ENCODE measurements at regions not wholly inside any gene's neighbourhood (a gene's known extent, or its start where the extent isn't known, plus 50 kb on each side); places are given as distances from the start of the nearest gene placed in this dataset.

DNA sequence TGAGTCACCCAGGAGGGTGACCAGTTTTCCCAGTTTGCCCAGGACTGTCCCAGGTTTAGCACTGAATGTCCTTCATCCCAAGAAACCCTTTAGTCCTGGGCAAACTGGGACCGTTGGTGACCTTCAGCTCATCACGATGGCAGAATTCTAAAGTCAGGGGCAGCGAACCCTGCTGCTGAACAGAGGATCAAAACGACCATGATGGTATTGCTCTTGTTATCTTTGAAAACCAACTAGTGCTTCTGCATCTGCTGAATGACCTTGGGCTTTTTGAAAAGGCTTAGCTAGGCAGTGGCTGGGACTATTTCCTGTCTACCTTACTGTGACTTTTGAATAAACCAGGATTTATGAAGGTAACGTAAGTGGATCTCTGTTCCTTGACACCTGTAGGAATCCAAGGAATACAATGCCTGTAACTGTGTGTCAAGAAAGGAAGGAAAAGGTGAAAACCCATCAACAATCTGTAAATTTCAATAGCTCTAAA is 281.9 kb downstream of the SOX9 start:
- Mint-ChIP-seq H3K27me3 (ENCODE audit: low read depth) (peaks cover 45% of the 10 kb centered on the region), H3K4me1 (peaks cover 13% of the 10 kb centered on the region)

DNA sequence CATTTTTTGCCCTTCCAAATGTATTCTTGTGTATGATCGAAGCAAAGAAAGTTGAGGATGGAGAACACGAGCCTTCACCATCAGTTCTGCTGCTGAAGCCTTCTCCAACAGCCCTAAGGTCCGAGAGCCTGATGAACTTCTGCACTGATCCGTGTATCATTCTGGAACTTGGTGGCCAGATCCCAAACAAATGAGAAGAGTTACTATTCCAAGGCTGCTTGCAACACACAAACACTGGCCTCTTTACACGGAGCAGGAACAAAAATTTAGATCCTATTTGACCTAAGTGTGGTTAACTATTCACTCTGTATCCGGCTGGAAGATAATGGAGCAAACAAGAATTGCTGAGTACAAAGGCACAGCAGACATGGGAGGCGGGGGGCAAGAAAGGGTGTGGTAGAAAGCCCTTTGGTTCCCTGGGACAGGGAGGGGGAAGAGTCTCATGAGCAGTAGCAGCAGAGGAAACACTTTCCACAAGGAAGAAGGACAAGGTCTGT is 282.9 kb downstream of the SOX9 start:
- DNase-seq (ENCODE audit: low spot score) (no peak), ATAC-seq (no peak)
- CTCF ChIA-PET: no interaction called here
- no peaks in the 10 kb centered on the region for H3K36me3 Mint-ChIP-seq
- no peak overlapping the region for H3K27ac Mint-ChIP-seq
- H3K4me3 Mint-ChIP-seq: no peak overlapping the region
- TF ChIP-seq GABPB1 (CRISPR knock-in tag; IDR thresholded peaks at IDR 0.05) (peak; percentile 88), OVOL2 (CRISPR knock-in tag; IDR thresholded peaks at IDR 0.05; ENCODE audit: borderline replicate concordance) (no peak), GRHL2 (CRISPR knock-in tag; IDR thresholded peaks at IDR 0.05; ENCODE audit: insufficient replicate concordance, severe bottlenecking) (no peak), ZNF219 (CRISPR knock-in tag; IDR thresholded peaks at IDR 0.05; ENCODE audit: borderline replicate concordance) (no peak)
- no peaks in the 10 kb centered on the region for H3K9me3 Mint-ChIP-seq
- peaks cover 54% of the 10 kb centered on the region for H3K27me3 Mint-ChIP-seq (ENCODE audit: low read depth)
- peaks cover 17% of the 10 kb centered on the region for H3K4me1 Mint-ChIP-seq
- POLR2A ChIA-PET: no interaction called here

More for the DNA sequence above, 281.9 kb downstream of the SOX9 start:
- no peak for ATAC-seq
- ChIA-PET CTCF (no interaction called here), POLR2A (no interaction called here)
- no peaks in the 10 kb centered on the region for H3K36me3 Mint-ChIP-seq
- H3K27ac Mint-ChIP-seq: no peak overlapping the region
- DNase-seq (ENCODE audit: low spot score): no peak
- no peaks in the 10 kb centered on the region; the same call in 1 of the 2 replicates for H3K9me3 Mint-ChIP-seq
- H3K4me3 Mint-ChIP-seq: no peak overlapping the region
- TF ChIP-seq, protein P1, sequence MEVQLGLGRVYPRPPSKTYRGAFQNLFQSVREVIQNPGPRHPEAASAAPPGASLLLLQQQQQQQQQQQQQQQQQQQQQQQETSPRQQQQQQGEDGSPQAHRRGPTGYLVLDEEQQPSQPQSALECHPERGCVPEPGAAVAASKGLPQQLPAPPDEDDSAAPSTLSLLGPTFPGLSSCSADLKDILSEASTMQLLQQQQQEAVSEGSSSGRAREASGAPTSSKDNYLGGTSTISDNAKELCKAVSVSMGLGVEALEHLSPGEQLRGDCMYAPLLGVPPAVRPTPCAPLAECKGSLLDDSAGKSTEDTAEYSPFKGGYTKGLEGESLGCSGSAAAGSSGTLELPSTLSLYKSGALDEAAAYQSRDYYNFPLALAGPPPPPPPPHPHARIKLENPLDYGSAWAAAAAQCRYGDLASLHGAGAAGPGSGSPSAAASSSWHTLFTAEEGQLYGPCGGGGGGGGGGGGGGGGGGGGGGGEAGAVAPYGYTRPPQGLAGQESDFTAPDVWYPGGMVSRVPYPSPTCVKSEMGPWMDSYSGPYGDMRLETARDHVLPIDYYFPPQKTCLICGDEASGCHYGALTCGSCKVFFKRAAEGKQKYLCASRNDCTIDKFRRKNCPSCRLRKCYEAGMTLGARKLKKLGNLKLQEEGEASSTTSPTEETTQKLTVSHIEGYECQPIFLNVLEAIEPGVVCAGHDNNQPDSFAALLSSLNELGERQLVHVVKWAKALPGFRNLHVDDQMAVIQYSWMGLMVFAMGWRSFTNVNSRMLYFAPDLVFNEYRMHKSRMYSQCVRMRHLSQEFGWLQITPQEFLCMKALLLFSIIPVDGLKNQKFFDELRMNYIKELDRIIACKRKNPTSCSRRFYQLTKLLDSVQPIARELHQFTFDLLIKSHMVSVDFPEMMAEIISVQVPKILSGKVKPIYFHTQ (CRISPR knock-in tag; IDR thresholded peaks at IDR 0.05): no peak
- TF ChIP-seq, protein P2, sequence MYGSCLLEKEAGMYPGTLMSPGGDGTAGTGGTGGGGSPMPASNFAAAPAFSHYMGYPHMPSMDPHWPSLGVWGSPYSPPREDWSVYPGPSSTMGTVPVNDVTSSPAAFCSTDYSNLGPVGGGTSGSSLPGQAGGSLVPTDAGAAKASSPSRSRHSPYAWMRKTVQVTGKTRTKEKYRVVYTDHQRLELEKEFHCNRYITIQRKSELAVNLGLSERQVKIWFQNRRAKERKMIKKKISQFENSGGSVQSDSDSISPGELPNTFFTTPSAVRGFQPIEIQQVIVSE (CRISPR knock-in tag; IDR thresholded peaks at IDR 0.05; ENCODE audit: borderline replicate concordance): no peak
- no peak for TF ChIP-seq HMGA2 (CRISPR knock-in tag; IDR thresholded peaks at IDR 0.05)
- TF ChIP-seq, protein P3, sequence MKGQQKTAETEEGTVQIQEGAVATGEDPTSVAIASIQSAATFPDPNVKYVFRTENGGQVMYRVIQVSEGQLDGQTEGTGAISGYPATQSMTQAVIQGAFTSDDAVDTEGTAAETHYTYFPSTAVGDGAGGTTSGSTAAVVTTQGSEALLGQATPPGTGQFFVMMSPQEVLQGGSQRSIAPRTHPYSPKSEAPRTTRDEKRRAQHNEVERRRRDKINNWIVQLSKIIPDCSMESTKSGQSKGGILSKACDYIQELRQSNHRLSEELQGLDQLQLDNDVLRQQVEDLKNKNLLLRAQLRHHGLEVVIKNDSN (CRISPR knock-in tag; IDR thresholded peaks at IDR 0.05): no peak

DNA sequence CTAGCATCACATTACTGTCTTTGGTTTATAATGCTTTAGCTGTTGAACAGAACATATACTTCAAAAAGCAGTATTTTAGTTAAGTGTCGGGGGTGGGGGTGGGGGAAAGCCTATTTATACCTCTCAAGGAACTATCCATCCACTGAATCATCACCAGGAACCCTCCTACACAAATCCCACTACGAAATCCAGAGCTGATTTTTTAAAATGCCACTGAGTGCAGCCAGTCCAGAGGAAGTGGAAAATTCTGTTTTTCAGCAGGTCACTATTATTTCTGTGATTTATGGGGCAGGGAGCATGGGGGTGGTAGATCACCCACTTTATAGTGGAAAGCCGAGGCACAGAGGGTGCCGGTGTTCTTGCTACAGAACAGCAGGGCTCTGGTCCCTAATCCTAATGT is 284.1 kb downstream of the SOX9 start:
- TF ChIP-seq NR2C2 (CRISPR knock-in tag; IDR thresholded peaks at IDR 0.05) (no peak), ELF4 (CRISPR knock-in tag; IDR thresholded peaks at IDR 0.05; ENCODE audit: low read depth) (no peak), EMX1 (CRISPR knock-in tag; IDR thresholded peaks at IDR 0.05) (no peak), TEAD1 (CRISPR knock-in tag; IDR thresholded peaks at IDR 0.05) (no peak), CBFB (CRISPR knock-in tag; IDR thresholded peaks at IDR 0.05; ENCODE audit: low read depth) (no peak)
- no peak overlapping the region for H3K27ac Mint-ChIP-seq
- peaks cover 17% of the 10 kb centered on the region for H3K4me1 Mint-ChIP-seq
- no peaks in the 10 kb centered on the region for H3K36me3 Mint-ChIP-seq
- POLR2A ChIA-PET: no interaction called here
- CTCF ChIA-PET: interaction anchor here (1.0 kb wide), 1 partner anchor 26 kb away, joined by 4 read pairs; no protein-coding TSS in a partner anchor
- DNase-seq (ENCODE audit: low spot score) (no peak), ATAC-seq (no peak)
- no peak overlapping the region for H3K4me3 Mint-ChIP-seq
- H3K9me3 Mint-ChIP-seq: no peaks in the 10 kb centered on the region
- peaks cover 66% of the 10 kb centered on the region for H3K27me3 Mint-ChIP-seq (ENCODE audit: low read depth)

DNA sequence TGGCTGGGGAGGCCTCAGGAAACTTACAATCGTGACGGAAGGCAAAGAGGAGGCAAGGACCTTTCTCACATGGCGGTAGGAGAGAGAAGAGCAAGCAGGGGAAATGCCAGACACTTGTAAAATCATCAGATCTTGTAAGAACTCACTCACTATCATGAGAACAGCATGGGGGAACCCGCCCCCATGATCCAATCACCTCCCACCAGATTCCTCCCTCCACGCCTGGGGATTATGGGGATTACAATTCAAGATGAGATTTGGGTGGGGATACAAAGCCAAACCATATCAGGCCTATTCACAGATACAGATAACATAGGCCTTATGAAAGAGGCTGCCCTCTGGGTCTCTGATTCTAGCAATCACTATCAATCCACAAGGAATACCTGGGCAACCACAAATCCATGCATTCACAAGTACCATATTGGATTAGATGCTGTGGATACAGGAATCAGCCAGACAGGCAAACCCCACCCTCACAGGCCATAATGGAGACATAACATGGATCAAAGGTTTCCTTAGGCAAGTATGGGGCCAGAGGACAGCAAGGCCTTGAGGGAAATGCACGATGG is 284.9 kb downstream of the SOX9 start:
- DNase-seq (ENCODE audit: low spot score) (no peak), ATAC-seq (no peak)
- H3K27ac Mint-ChIP-seq: no peak overlapping the region
- no peak for TF ChIP-seq GRHL2 (CRISPR knock-in tag; IDR thresholded peaks at IDR 0.05; ENCODE audit: insufficient replicate concordance, severe bottlenecking)
- no peak for TF ChIP-seq FOXP1 (CRISPR knock-in tag; IDR thresholded peaks at IDR 0.05; ENCODE audit: borderline replicate concordance)
- no peak for TF ChIP-seq JUN (CRISPR knock-in tag; IDR thresholded peaks at IDR 0.05)
- no peaks in the 10 kb centered on the region for H3K9me3 Mint-ChIP-seq
- peaks cover 17% of the 10 kb centered on the region for H3K4me1 Mint-ChIP-seq
- H3K27me3 Mint-ChIP-seq (ENCODE audit: low read depth): peaks cover 74% of the 10 kb centered on the region
- CTCF ChIA-PET: interaction anchor here (1.0 kb wide), 1 partner anchor 25 kb away, joined by 4 read pairs; no protein-coding TSS in a partner anchor
- H3K4me3 Mint-ChIP-seq: no peak overlapping the region
- POLR2A ChIA-PET: no interaction called here
- H3K36me3 Mint-ChIP-seq: no peaks in the 10 kb centered on the region

All from WTC11 (cell line).